Activated CD4-positive, alpha-beta T cell treated with anti-CD3 and anti-CD28 coated beads, Interleukin-10, Interleukin-2, amounts not matched to agents 100 ng/mL and 50 ng/mL, durations not matched to agents 16 hours and 8 hours (primary cell): ENCODE measurements at regions not wholly inside any gene's neighbourhood (a gene's known extent, or its start where the extent isn't known, plus 50 kb on each side); places are given as distances from the start of the nearest gene placed in this dataset.

ENCODE experiments used
- DNase-seq: peaks from one replicate; pipeline ENCODE4 v3.0.0-alpha.2; 2020

DNA sequence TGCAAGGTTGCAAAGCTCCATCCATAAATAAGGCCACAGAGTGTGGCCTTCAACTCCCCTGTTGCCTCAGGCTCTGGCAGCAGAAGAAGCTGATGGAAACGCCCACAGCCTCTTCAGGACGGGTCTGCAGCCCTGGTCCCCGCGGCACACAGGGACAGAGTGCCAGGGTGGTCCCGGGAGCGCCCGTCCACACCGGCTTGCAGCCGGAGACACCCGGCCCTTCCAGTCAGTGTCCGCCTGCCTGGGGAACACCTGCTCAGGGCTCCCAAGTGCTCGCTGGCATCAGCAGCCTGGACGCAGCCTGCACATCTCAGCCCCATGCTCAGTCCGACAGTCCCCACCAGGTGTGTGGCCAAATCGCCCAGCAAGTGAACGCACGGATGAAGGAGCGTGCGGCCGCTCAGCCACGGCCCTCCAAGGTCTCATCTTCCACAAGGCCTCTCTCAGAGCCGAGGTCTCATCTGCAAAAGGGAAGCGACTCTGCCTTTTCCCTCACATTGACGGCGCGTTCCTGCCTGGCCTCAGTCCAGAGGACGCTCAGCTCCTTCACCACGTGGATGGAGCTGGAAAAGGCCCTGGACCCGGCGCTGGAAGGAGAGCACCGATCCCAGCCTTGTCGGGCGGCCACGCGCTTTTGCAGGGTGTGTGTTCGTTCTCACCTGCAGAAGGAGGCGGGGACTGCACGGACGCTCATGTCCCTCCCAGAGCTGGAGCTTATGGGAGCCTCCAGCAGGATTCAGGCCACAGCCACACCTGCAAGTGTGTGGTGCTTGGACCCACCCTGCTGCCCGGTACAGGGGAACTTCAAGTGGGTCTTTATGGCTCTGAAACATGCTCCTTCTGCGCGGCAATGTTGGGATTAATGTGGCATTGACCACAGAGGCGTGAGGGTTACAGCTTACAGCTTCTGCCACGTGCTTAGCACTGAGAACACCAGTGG is 180.4 kb downstream of the DLL1 start:
- no peak for DNase-seq

DNA sequence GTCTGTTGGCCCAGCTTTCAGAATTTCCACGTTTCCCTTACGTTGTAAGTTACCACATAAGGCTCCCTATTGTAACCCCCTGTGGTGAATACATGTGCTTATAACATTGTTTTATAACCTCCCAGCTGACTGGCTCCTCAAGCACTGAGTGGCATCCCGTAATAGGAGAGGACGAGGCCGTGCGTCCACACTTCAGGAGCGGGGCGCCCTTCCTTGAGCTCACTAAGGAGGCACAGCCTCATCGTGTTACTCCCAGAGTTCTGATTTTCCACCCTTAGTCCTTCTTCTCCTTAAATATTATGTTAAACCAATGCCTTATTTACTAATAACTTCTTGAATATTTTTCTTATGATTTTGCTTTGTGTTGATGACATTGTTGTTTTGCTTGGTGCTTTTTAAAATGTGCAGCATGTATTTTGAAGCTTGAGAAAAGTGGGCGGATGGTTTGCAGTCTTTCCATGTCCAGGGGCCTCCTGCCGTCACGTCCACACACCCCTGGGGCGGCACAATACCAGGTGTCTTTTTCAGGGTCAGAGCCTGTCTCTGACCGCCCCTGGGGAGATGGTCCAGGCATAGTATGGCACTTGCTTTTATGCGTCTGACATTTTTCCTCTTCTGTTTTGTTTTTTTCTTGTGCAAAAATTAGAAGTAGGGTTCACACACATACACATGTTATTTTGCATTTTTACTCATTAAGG is 181.8 kb downstream of the DLL1 start:
- no peak for DNase-seq

DNA sequence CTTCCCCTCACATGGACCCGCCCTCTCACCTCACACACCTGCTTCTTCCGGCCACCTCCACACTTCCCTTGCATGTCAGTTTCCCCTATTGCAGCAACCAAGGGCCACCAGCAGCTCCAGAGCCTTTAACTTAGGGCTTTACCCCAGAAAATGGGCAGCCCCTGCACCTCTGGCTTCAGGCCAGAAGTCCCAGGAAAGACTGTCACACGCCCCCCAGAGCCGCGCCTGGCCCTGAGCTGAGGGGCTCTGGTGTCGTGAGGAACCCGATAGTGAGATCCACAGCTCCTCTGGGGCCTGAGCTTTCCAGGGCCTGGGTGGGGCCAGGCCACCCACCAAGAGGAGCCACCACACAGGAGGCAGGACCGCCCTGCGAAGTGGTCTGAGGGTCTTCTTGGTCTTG is 182.4 kb downstream of the DLL1 start:
- DNase-seq, result no peak

DNA sequence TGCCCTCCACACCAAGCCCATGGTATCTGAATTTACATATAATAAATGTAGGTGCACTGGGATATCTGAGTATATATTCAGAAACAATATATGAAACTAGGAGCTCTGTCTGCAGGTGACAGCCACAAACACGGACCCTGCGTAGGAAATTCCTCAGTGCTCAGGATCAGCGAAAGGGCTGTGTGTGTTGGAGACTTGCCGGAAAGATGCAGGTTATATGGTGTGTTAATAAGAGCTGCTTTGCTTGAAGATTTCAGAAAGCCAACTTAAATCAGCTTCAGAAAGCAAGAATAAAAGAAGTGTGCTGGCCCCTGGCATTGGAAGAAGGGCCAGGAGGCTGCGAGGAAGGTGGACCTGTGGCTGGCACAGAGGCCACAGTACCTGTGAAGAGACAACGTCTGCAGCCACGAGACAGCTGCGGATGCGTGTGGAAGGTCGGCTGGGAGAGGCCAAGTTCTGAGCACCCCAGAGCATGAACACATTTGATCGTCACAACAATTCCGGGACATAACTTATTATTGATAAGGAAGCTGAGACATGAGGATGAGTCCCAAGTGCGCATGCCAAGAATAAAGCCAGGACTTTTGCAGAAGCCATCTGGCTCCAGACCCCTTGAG is 183.2 kb downstream of the DLL1 start:
- DNase-seq, result no peak

DNA sequence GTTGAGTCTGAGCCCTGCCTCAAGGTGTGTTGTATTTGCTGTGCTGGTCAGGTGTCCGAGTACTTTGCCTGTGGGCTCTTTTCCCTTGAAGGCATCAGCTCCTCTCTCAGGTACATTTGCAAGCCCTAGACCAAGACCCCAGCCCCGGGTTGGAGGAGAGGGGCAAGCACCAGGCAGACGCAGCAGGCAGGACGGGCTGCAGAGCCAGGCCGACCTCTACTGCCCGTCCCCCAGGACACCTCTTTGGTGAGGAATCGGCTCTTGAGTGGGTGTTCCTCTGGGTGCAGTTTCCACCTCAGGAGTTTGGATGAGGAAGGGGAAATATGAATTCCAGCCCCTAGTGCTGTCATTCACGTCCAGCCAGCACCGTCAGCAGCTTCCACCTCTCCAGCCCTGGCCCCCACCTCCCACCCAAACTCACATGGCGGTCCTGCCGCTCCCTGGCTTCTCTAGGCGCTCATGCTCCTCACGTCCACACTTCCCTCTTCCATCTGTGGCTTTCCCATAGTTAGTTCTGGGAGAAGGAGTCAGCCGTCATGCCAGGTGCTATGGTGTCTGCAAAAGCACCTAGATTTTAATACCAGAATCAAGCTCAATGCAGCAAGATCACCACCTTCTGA is 183.9 kb downstream of the DLL1 start:
- no peak for DNase-seq

DNA sequence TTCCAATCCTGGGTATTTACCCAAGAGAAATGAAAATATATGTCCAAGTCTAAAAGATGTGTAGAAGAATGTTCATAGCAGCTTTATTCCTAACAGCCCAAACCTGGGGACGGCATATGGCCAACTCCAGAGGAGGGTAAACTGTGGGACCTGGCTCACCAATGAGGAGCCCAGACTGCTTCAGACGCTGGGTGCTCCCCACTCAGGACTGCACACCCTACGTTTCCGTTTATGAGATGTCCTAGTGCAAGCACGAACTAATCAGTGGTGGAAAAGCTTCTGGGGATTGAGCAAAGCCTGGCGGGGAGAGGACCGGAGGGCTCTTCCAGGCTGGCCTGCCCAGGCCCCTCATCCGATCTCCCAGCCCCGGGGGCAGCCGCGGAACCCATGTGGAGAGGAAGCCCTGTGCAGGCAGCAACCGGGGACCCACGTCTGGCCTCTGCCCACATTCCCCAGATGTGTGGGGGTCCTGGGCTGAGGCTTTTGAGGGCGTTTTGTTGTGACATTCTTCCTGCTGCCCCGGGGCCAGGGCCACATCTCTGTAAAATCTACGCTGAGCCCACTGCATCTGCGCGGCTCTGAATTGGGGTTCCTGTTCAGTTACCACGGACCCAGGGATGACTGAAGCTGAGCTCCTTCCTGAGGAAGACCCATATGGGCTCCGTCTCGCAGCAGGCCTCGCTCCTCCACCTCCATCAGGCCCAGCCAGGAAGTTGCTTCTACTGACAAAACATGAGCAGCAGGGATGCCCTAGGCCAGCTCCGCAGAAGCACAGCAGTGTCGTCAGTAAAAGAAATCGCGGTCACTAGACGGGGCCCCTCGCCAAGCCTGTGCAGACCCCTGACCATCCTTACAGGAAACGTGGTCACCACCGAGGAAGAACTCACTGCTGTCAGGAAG is 188.0 kb downstream of the DLL1 start:
- DNase-seq, result no peak

DNA sequence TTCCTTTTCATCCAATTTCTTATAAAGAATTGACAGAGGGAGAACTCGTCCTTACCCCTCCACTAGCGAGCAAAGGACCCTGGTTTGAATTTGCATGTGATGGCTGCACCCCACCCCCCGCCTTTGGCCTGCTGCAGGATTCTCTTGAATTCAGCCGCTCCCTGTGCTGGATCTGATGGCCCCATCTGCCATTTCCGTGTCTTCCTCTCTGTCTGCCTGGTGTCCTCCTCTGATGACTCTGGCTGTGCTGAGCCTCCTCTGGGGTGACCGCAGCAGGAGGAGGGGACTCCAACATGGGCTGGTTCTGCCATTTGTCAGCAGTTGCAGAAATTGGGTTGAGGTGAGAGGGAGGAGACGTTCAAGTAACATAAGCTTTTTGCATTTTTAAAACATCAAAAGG is 188.8 kb downstream of the DLL1 start:
- DNase-seq, result no peak

DNA sequence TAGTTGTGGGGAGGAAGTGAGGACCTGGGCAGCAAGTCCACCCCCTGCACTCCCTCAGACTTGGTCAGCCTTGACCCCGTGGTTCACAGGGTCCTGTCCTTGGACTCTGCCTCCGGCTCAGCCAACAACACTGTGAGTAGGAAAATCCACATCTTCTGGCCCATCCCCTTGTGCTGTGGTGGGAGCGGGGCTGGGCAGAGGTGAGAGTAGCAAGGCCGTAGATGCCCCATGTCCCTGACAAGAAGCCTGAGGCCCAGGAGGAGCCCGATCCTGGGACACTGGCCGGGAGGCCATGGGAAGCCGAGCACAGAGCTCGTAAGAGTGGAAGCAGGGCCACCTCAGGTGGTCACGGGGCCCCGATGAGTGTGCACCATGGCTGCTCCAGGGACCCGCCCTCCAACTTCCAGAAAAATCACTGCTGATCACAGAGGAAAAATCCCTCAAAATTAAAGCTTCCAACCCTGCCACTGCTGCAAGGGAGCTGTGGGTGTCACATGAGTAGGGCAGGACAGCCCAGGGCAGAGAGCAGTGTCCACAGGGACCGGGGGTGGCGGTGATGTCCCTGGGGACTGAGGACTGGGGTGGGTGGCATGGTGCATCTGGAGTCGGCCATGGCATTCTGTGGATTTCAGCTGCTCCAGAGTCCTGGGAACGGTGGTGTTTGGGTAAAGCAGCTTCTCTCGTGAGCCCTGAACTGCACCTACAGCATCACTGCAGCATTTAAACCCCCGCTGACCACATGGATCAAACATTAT is 189.4 kb downstream of the DLL1 start:
- DNase-seq, result no peak

DNA sequence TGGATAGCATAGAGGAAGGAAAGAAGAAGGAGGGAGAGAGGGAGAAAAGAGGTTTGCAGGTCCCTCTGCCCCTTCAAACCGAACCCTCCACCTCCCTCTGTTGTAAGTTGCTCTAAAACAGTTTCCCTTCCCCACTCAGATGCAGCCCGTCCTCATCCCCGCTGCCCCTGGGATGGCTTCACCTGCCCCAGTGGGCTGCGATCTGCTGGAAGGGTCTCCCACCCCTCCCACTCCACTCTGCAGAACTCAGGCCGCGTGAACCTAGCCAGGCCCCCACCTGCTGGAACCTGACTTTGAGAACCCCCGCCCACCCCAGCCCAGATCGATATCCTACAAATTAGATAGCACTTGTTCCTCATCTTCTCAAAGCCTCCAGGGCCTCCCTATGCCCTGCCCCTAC is 190.8 kb downstream of the DLL1 start:
- no peak for DNase-seq

DNA sequence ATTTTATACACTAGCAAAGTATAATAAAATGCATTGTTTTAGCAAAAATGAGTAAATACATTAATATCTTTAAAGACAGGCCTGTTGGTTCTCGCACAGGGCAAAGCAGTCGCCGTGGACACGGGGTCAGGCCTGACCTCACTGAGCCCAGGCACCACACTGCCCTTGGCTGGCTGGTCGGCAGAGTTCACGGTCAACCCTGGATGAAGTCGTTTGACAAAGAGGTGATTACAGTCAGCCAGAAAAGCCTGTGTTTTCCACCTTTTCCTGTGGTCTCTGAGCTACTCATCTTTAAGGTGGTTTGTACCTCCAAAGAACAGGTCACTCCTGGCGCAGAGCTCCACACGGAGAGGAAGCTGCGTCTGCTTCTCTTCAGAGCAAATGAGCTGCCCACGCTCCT is 191.5 kb downstream of the DLL1 start:
- no peak for DNase-seq

DNA sequence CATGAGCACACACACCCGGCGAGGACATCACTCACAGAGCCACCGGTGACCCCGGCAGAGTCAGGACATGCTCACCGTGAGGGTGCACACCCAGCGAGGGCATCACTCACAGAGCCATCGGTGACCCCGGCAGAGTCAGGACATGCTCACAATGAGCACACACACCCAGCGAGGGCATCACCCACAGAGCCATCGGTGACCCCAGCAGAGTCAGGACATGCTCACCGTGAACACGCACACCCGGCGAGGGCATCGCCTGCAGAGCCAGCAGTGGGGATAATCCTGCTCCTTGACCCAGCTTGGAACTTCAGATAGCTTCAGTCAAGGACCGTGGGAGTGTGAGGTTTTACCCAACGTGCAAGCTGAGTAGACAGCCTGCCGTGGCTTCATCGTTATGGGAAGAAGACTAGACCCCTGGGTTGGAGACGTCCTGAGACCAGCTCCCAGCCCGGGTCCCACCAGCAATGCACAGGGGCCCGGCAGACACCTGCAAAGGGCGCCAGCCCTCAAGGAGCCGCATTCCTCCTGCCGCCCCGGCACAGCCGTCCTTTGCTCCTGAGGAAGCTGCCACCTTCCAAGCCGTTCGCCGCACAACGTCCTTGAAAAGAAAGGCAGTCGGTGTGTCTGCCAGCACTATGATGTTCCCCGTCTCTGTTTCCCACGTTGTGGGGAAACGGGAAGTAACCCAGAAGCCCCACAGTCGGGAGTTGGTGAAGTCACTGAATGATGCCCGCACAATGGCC is 192.3 kb downstream of the DLL1 start:
- DNase-seq, result no peak

DNA sequence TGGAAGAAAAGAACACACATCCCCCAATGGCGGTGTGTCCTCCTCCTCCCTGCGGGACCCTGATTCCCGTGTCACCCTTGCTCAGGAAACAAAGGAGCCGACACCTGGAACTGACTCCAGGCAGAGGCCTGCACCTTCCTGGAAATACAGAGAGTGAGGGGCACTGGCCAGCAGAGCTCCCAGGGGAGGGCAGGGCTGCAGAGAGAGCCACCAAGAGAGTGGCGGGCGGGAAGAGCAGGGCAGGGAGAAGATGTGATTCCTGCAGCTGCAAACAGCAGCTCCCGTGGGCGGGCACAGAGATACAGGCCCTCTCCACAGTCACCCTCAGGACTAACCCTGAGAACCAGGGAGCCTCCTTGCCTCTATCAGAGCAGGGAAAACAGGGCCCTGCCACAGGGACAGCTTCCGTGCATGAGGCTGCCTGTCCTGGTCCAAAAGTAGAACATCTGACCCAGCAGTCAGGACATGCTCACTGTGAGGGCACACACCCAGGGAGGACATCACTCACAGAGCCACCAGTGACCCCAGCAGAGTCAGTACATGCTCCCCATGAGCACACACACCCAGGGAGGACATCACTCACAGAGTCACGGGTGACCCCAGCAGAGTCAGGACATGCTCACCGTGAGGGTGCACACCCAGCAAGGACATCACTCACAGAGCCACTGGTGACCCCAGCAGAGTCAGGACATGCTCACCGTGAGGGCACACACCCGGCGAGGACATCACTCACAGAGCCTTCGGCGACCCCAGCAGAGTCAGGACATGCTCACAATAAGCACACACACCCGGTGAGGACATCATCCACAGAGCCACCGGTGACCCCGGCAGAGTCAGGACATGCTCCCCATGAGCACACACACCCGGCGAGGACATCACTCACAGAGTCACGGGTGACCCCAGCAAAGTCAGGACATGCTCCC is 193.1 kb downstream of the DLL1 start:
- DNase-seq, result no peak

DNA sequence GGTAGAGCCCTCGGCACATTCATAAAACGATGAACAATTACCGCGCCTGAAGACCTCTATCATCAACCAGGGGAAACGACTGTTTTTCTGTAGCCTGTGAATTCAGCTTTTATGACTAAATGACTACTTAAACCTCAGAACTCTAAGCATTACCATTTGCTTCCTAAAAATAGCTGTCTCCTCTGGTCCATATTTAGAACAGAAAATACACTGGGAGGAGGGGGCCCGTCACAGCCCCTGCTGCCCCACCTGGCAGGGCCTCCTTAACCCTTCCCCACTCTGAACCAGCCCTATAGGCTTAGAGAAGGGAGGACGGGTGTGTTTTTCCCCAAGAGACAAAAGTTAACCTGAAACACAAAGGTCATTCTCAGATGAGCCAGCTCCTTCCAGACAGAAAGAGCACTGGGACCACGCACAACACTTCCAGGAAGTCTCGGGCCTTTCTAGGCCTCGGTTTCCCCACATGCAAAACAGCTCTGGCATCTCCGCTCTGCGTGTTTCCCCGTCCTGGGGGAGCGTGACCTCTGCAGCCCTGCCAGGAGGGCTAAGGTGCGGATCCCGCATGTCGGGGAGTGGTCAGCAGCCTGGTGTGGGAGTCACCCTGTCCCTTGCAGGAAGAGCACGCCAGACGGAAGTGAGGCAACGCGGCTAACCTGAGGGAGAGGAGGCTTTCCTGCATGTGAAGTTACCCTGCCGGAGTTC is 193.9 kb downstream of the DLL1 start:
- DNase-seq, result no peak

DNA sequence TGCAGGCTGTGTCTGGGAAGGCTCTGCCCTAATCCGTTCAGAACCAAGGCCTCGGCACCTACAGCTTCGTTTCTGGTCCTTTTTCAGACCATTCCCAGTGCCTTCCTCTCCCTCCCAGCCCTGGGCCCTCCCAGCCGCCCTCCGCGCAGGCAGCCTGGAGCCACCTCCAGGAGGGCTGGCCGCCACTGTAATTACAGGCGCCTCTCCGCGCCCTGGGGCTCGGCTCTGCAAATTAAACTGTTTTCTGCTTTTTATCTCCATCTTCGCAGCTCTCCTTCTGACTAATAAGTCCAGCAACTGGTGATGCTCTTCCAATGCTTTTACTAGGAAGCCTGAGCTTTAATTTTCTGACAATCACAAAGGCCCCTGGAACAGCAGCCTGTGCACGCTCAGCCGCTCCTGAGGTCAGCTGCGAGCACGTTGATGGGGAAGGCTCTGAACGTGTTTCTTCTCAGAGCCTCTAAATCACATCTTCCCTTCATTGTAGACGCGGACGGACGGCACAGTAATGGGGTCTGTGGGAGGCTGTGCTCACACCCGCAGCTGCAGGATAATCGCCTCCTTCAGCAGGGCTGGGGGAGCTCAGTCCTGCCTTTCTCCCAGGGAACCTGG is 194.6 kb downstream of the DLL1 start:
- DNase-seq, result no peak

DNA sequence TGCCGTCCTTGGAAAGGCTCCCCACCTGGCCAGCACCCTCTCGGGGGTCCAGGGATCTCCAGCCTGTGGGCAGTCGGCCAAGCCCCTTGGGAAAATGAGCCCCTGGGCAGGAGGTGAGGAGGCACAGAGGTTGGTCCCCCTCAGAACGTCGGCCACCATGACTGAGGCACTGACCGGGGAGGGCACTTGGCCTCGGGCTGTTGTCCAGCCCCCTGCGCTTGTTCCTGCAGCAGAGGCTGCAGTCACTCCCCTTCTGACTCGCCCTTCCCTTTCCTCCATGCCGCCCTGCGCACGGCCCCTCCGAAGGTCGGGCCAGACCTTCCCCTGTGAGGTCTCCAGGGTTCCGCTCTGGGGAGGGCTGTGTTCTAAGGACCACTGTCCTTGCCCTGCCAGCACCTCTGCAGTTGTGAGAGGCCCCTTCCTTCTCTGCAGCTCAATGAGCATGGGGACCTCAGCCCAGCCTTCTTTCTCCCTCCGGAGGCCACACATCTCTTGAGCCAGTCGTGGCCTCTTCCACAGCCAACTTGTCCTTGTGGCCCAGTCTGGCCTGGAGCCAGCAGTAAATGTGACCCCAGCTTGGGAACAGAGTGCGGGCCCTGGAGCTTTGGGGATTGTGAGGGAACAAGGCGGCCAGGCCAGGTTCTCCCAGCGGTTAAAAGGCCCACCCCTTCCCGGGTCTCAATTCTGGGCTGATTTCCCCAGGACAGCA is 195.5 kb downstream of the DLL1 start:
- no peak for DNase-seq

DNA sequence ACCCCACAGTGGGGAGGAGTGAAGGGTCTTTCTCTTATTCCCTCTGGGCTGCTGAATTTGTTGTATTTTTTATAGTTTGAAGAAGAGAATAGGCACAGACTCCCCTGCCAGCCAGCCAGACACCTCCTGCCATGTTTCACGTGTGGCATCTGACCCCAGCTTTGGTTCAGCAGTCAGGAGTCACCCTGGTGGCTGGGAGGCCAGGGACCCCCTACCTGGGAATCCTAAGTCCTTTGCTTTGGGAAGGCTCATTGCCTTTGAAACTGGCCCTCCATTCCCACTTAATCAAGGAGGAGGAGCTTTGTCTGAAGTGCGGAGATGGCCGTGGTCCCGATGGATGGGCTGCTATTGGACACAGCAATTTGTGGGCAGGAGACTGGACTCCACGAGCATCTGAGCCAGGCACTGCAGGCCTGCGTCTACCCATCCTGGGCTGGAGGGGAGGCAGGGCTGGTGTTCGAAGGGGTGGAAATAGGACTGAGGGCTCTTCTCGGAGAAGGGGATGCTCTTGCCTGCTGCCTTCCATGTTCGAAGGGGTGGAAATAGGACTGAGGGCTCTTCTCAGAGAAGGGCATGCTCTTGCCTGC is 196.1 kb downstream of the DLL1 start:
- no peak for DNase-seq
